HEK293T (cell line): ENCODE measurements at regions not wholly inside any gene's neighbourhood (a gene's known extent, or its start where the extent isn't known, plus 50 kb on each side); places are given as distances from the start of the nearest gene placed in this dataset.

Experiments used
- CTCF ChIA-PET: fragments of 350-600 bp; formaldehyde crosslinking; extraction: SDS; loops from one replicate; lab custom pipeline; 2021; ENCODE audit warnings: antibody characterized with exemption, inconsistent platforms; lab: Yijun Ruan, JAX
- POLR2A ChIA-PET: fragments of 350-600 bp; formaldehyde crosslinking; extraction: SDS; loops from one replicate; lab custom pipeline; 2020; ENCODE audit warnings: antibody characterized with exemption, inconsistent platforms; lab: Yijun Ruan, JAX
- DNase-seq: peaks from one replicate; pipeline ENCODE4 v3.0.0; 2012; ENCODE audit warnings: mixed read lengths; ENCODE audit errors: extremely low spot score
- ARNT ChIP-seq: fragments of 450-650 bp; IDR thresholded peaks from 2 replicates; pipeline ENCODE4 v1.6.1; 2017; ENCODE audit warnings: mild to moderate bottlenecking
- BHLHE40 ChIP-seq: fragments of 450-650 bp; IDR thresholded peaks from 2 replicates; pipeline ENCODE4 v1.6.1; 2016; ENCODE audit warnings: mild to moderate bottlenecking, moderate library complexity, borderline replicate concordance
- CTBP1 ChIP-seq: fragments of 450-650 bp; IDR thresholded peaks from 2 replicates; pipeline ENCODE4 v1.6.1; 2016; ENCODE audit warnings: borderline replicate concordance
- ELF4 ChIP-seq: fragments of 450-650 bp; IDR thresholded peaks from 2 replicates; pipeline ENCODE4 v1.6.1; 2017; ENCODE audit warnings: antibody characterized with exemption
- FOXA1 ChIP-seq: fragments of 450-650 bp; IDR thresholded peaks from 2 replicates; pipeline ENCODE4 v1.6.1; 2016; ENCODE audit warnings: mild to moderate bottlenecking
- FOXK2 ChIP-seq: fragments of 450-650 bp; IDR thresholded peaks from 2 replicates; pipeline ENCODE4 v1.6.1; 2016; ENCODE audit warnings: mild to moderate bottlenecking
- FOXM1 ChIP-seq: fragments of 450-650 bp; IDR thresholded peaks from 2 replicates; pipeline ENCODE4 v1.6.1; 2017; ENCODE audit warnings: mild to moderate bottlenecking, borderline replicate concordance
- HDGF ChIP-seq: fragments of 450-650 bp; IDR thresholded peaks from 2 replicates; pipeline ENCODE4 v1.6.1; 2017; ENCODE audit warnings: antibody characterized with exemption, borderline replicate concordance
- L3MBTL2 ChIP-seq: fragments of 450-650 bp; conservative IDR thresholded peaks from 2 replicates; pipeline ENCODE4 v1.6.1; 2016; ENCODE audit warnings: mild to moderate bottlenecking
- LEF1 ChIP-seq: fragments of 450-650 bp; IDR thresholded peaks from 2 replicates; pipeline ENCODE4 v1.6.1; 2017; ENCODE audit warnings: mild to moderate bottlenecking, borderline replicate concordance
- NFRKB ChIP-seq: fragments of 450-650 bp; IDR thresholded peaks from 2 replicates; pipeline ENCODE4 v1.6.1; 2016; ENCODE audit warnings: mild to moderate bottlenecking, moderate library complexity
- SP1 ChIP-seq: fragments of 450-650 bp; IDR thresholded peaks from 2 replicates; pipeline ENCODE4 v1.6.1; 2017
- SUZ12 ChIP-seq: fragments of 450-650 bp; IDR thresholded peaks from 2 replicates; pipeline ENCODE4 v1.6.1; 2016; ENCODE audit warnings: mild to moderate bottlenecking
- TARDBP ChIP-seq: fragments of 450-650 bp; IDR thresholded peaks from 2 replicates; pipeline ENCODE4 v1.6.1; 2016
- ZNF384 ChIP-seq: fragments of 450-650 bp; IDR thresholded peaks from 2 replicates; pipeline ENCODE4 v1.6.1; 2016
- TF ChIP-seq, protein P1 (sequence below): fragments of 450-650 bp; IDR thresholded peaks from 2 replicates; pipeline ENCODE4 v1.6.1; 2016

- no peak for TF ChIP-seq ARNT
- CTCF ChIA-PET: no interaction called here
- DNase-seq: no peak
- POLR2A ChIA-PET: no interaction called here
These were observed 144.6 kb downstream of the C16orf95 start for GRCh38 chr16:87172632-87173031.

GRCh38 chr16:87173294-87173893, 143.8 kb downstream of the C16orf95 start:
- TF ChIP-seq ZNF384 (no peak), ELF4 (no peak), CTBP1 (no peak), FOXM1 (no peak)
- POLR2A ChIA-PET: no interaction called here
- CTCF ChIA-PET: no interaction called here
- DNase-seq: no peak

DNA sequence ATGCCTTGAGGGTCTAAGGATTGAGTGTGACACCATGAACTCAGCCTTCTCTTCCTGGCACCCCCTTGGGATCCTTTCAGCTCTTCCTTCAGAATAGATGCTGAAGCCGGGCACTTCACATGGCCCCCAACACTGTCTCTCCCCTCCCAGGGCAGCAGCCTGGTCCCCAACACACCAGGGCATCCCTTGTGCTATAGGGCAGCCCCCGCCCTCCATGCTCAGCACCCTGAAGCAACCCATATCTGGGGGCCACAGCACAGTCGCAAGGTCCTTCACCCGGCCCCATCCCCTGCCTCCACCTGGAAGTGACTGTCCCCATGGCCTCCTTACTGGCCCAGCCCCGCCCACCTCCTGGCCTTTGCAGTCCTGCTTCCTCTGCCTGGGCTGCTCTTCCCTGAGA, 143.1 kb downstream of the C16orf95 start:
- DNase-seq: no peak
- CTCF ChIA-PET: interaction anchor here (0.5 kb wide), 1 partner anchor 111 kb away, joined by 3 read pairs; no protein-coding TSS in a partner anchor
- POLR2A ChIA-PET: no interaction called here
- no peak for TF ChIP-seq BHLHE40
- no peak for TF ChIP-seq ZNF384
- no peak for TF ChIP-seq HDGF
- TF ChIP-seq FOXA1: no peak
- no peak for TF ChIP-seq LEF1
- TF ChIP-seq L3MBTL2: no peak
- no peak for TF ChIP-seq ARNT
- TF ChIP-seq FOXM1: no peak
- TF ChIP-seq FOXK2: no peak
- TF ChIP-seq TARDBP: no peak
- no peak for TF ChIP-seq SP1
- TF ChIP-seq SUZ12: no peak
- TF ChIP-seq CTBP1: no peak

GRCh38 chr16:87176735-87177134, 140.5 kb downstream of the C16orf95 start:
- ChIA-PET POLR2A (no interaction called here), CTCF (no interaction called here)
- TF ChIP-seq, protein P1, sequence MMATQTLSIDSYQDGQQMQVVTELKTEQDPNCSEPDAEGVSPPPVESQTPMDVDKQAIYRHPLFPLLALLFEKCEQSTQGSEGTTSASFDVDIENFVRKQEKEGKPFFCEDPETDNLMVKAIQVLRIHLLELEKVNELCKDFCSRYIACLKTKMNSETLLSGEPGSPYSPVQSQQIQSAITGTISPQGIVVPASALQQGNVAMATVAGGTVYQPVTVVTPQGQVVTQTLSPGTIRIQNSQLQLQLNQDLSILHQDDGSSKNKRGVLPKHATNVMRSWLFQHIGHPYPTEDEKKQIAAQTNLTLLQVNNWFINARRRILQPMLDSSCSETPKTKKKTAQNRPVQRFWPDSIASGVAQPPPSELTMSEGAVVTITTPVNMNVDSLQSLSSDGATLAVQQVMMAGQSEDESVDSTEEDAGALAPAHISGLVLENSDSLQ: no peak
- no peak for TF ChIP-seq FOXK2
- TF ChIP-seq ZNF384: no peak
- TF ChIP-seq TARDBP: no peak
- no peak for TF ChIP-seq LEF1
- no peak for DNase-seq

GRCh38 chr16:87177673-87178072, 139.5 kb downstream of the C16orf95 start:
- CTCF ChIA-PET: interaction anchor here (0.6 to 1.2 kb wide), 2 partner anchors 32 to 36 kb away, joined by 3 read pairs; no protein-coding TSS in a partner anchor
- TF ChIP-seq NFRKB (no peak), CTBP1 (no peak), ZNF384 (no peak), SUZ12 (no peak), LEF1 (no peak), FOXA1 (no peak), ARNT (no peak), HDGF (no peak), L3MBTL2 (no peak), ELF4 (no peak), BHLHE40 (no peak), SP1 (no peak), FOXM1 (no peak), TARDBP (no peak), FOXK2 (no peak)
- TF ChIP-seq, protein P1: no peak
- POLR2A ChIA-PET: no interaction called here
- DNase-seq: no peak

GRCh38 chr16:87178177-87178863, 138.9 kb downstream of the C16orf95 start:
- POLR2A ChIA-PET: no interaction called here
- DNase-seq: no peak
- CTCF ChIA-PET: interaction anchor here (0.6 to 1.2 kb wide), 2 partner anchors 33 to 36 kb away, joined by 3 read pairs; no protein-coding TSS in a partner anchor
- TF ChIP-seq ARNT (no peak), L3MBTL2 (no peak), NFRKB (no peak), HDGF (no peak)

GRCh38 chr16:87178977-87179376, 138.2 kb downstream of the C16orf95 start:
- ChIA-PET CTCF (no interaction called here), POLR2A (no interaction called here)
- no peak for DNase-seq

More at GRCh38 chr16:87178977-87179376, 138.2 kb downstream of the C16orf95 start:
- TF ChIP-seq SUZ12: no peak
- TF ChIP-seq ELF4: no peak
- TF ChIP-seq L3MBTL2: no peak
- TF ChIP-seq, protein P1: no peak
- TF ChIP-seq SP1: no peak
- TF ChIP-seq ZNF384: no peak
- TF ChIP-seq NFRKB: no peak
- TF ChIP-seq CTBP1: no peak
- TF ChIP-seq FOXK2: no peak
- TF ChIP-seq FOXM1: no peak
- TF ChIP-seq LEF1: no peak
- no peak for TF ChIP-seq FOXA1
- TF ChIP-seq TARDBP: no peak
- TF ChIP-seq HDGF: no peak
- TF ChIP-seq BHLHE40: no peak
